GM21526 (cell line): ENCODE measurements at regions not wholly inside any gene's neighbourhood (a gene's known extent, or its start where the extent isn't known, plus 50 kb on each side); places are given as distances from the start of the nearest gene placed in this dataset.
"Not testable (repeated sequence)": the region's sequence is repeated elsewhere in the genome, so short reads cannot be mapped to it uniquely, and the experiment has no call there.

Source experiments
- ATAC-seq: cut with Tn5 transposase; IDR thresholded peaks from one replicate; pipeline ENCODE4 v1.9.1; 2021; ENCODE audit warnings: moderate library complexity; ENCODE audit not compliant: unreplicated experiment, low FRiP score

GRCh38 chrX:113935518-113935917, 648.4 kb upstream of the HTR2C start:
- no peak for ATAC-seq

GRCh38 chrX:113933931-113934330, 650.0 kb upstream of the HTR2C start:
- no peak for ATAC-seq

GRCh38 chrX:113929004-113929403, 654.9 kb upstream of the HTR2C start:
- ATAC-seq = no peak

- ATAC-seq = no peak
Measured at GRCh38 chrX:113920661-113921060, 663.2 kb upstream of the HTR2C start.

GRCh38 chrX:113919387-113919786, 664.5 kb upstream of the HTR2C start:
- no peak for ATAC-seq

- no peak for ATAC-seq
Measured at GRCh38 chrX:113906168-113906567, 677.7 kb upstream of the HTR2C start.

- ATAC-seq = no peak
Measured at GRCh38 chrX:113892891-113893290, 691.0 kb upstream of the HTR2C start.

GRCh38 chrX:113892401-113892800, 691.5 kb upstream of the HTR2C start:
- no peak for ATAC-seq

GRCh38 chrX:113873056-113873455, 710.8 kb upstream of the HTR2C start:
- no peak for ATAC-seq

- ATAC-seq = no peak
Measured at GRCh38 chrX:113868711-113869110, 715.2 kb upstream of the HTR2C start.

GRCh38 chrX:113868177-113868576, 715.7 kb upstream of the HTR2C start:
- no peak for ATAC-seq

- no peak for ATAC-seq
Measured at GRCh38 chrX:113849408-113849807, 734.5 kb upstream of the HTR2C start.

- ATAC-seq = no peak
Measured at GRCh38 chrX:113833096-113834055, 750.5 kb upstream of the HTR2C start.

GRCh38 chrX:113828470-113828869, 755.4 kb upstream of the HTR2C start:
- ATAC-seq = no peak

- no peak for ATAC-seq
Measured at GRCh38 chrX:113818346-113818745, 765.5 kb upstream of the HTR2C start.

GRCh38 chrX:113804819-113805218, 779.1 kb upstream of the HTR2C start:
- no peak for ATAC-seq

- ATAC-seq = no peak
Measured at GRCh38 chrX:113804291-113804690, 779.6 kb upstream of the HTR2C start.

GRCh38 chrX:113802837-113803236, 781.0 kb upstream of the HTR2C start:
- no peak for ATAC-seq

- no peak for ATAC-seq
Measured at GRCh38 chrX:113800955-113801354, 782.9 kb upstream of the HTR2C start.

GRCh38 chrX:113793563-113793962, 790.3 kb upstream of the HTR2C start:
- no peak for ATAC-seq

- no peak for ATAC-seq
Measured at GRCh38 chrX:113790987-113791386, 792.9 kb upstream of the HTR2C start.

- ATAC-seq = not testable (repeated sequence)
Measured at GRCh38 chrX:113784754-113785153, 799.1 kb upstream of the HTR2C start.
